ENCODE measurements at regions not wholly inside any gene's neighbourhood (a gene's known extent, or its start where the extent isn't known, plus 50 kb on each side); places are given as distances from the start of the nearest gene placed in this dataset.
A peak's percentile ranks its signal among the peaks of the same experiment; 100 is the strongest.

- no peak for DNase-seq
Measured at GRCh38 chr18:73961804-73962203, 185.8 kb downstream of the FBXO15 start.

GRCh38 chr18:73959352-73959751 is 188.3 kb downstream of the FBXO15 start:
- DNase-seq, result no peak

GRCh38 chr18:73954268-73954667 is 193.4 kb downstream of the FBXO15 start:
- no peak for DNase-seq

DNA sequence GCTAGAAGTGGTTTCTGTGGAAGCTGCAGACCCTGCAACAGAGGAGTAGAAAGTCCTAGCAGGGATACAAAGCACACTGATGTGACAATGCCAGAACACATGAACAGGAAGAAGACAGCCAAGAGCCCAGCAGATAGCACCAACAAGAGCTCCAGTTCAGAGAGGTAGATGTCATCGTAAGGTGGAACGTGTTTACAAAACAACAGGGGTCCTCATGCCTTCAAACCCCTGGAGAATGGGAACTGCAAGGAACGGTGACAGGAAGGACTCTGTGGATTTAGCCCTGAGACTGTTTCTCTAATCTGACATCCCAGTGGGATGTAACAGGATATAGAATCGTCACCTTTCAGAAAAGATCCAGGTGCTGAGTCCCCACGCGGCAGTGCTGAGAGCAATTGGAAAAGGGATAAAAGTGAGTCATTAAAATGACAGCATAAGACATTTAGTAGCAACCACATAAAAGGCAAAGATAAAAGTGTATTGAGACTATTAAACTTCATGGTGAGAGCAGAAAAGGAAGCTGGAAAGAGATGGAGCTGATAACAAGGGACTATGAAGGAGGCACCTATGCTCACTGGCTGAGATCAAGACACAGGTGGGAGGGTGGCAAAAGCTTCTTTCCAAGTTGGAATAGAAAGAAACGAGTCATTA is 195.2 kb downstream of the FBXO15 start:
- DNase-seq, result no peak

- no peak for DNase-seq
Measured at GRCh38 chr18:73950116-73950700, 197.4 kb downstream of the FBXO15 start.

GRCh38 chr18:73948497-73948896 is 199.1 kb downstream of the FBXO15 start:
- DNase-seq, result no peak

GRCh38 chr18:73948084-73948483 is 199.6 kb downstream of the FBXO15 start:
- no peak for DNase-seq

DNA sequence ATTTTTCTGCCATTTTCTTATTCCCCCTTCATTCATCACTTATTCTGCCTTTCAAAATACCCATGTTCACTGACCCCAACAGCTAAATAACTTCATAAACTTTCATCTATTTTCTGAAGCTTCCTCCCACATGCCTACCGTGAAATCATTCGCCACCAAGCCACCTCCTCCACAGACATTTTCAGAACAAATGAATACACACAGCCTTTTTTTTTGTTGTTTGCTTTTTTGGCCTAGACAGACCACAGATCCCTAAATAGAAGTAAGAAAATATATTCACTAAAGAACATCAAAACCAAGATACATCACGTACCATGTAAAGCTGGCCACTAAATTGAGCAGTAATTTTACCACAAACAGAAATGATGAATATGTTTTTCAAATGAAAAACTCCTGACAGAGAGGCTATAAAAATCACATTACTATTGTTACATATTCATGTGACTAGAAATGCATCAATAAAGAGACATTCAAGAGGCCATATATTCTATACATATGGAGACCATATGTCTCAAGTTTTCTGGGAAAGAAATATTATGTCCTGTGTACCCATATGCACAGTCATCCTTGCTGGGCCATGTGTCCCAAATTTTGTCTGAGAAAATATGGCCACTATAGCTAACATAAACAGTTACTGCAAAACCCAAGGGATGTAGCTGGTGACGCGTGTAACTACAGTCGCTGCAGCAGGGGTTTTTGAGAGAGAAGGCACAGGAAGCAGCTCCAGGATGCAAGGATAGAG is 200.3 kb downstream of the FBXO15 start:
- no peak for DNase-seq

DNA sequence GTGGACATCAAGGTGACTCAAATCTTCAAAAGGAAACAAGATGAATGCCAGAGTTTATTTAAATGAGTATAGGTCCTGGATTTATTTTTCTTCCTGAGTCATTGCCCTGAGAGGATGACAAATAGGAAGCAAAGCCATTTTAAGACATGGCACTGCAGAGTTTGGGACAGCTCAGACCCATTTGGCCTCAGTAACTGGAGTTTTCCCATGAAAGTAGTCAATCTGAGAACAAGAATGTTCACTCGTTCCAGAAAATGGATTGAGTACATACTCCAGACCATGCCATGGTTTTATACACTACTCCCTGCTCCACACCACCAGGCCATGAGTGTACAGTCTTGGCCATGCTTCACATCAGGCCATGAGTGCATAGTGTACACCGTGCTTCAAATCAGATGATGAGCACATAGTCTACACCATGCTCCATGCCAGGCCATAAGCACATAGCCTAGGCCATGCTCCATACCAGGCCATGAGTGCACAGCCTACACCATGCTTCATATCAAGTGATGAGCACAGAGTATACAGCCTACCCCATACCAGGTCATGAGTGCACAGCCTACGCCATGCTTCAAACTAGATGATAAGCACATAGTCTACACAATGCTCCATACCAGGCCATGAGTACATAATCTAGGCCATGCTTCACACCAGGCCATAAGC is 202.4 kb downstream of the FBXO15 start:
- no peak for DNase-seq

GRCh38 chr18:73944715-73945114 is 202.9 kb downstream of the FBXO15 start:
- DNase-seq, result no peak

DNA sequence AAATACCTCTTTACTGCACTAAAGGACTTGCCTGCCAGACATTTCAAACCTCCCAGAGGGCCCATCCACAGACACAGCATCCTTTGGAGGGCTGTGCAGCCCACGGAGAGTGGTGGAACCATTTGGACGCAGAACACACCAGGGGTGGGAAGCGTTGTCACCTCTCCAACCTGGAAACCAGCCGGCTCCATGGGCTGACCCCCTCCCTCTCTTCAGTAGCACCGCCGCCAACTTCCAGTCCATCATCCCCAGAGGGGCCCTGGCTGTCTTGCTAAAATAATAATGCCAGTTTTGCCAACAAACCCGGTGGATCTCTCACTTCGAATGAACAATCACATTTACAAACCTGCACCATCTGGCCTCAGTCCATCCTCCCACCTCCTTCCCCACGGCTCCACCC is 203.9 kb downstream of the FBXO15 start:
- no peak for DNase-seq

DNA sequence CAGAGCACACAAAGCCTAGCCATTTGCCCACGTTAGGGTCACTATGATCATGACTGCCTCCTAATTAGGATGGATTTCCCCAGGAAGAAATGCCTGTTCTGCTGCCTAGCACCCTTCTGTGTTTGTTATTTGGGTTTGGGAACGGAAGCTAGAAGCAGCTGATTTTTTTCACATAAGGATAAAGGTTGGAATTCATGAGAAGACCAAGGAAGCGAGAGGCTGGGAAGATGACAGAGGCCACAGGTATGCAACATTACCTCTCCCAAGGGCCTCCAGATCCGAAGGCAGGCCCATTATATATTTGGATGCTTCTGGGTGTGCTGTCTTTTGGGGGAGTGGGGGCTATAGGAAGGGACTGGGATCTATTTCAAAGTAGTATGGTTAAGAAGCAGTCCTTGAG is 204.7 kb downstream of the FBXO15 start:
- DNase-seq, result no peak

GRCh38 chr18:73942081-73942625 is 205.5 kb downstream of the FBXO15 start:
- DNase-seq, result peak; percentile 40

DNA sequence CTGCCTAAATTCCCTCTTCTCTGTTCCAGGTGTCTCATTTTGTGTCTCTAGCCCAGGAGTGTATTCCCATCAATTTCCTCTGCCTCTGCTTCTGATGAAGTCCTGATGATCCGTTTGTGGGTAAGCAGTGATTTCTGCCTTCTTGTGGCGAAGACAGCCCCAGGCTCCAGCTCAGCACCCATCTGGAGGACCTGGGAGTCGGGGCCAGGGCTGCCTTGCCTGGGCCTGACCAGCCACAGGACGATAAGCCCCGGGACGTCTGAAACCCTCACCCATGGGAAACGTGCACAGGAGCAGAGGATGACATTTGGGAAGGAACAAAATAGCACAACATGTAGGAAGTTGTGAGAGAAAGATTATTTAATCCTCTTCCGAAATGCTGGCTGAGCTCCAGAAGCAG is 206.9 kb downstream of the FBXO15 start:
- no peak for DNase-seq

- DNase-seq, result no peak
Measured at GRCh38 chr18:73939391-73939790, 208.2 kb downstream of the FBXO15 start.

- no peak for DNase-seq
Measured at GRCh38 chr18:73933685-73934084, 213.9 kb downstream of the FBXO15 start.

- no peak for DNase-seq
Measured at GRCh38 chr18:73932976-73933375, 214.7 kb downstream of the FBXO15 start.

GRCh38 chr18:73927496-73927895 is 220.1 kb downstream of the FBXO15 start:
- no peak for DNase-seq

DNA sequence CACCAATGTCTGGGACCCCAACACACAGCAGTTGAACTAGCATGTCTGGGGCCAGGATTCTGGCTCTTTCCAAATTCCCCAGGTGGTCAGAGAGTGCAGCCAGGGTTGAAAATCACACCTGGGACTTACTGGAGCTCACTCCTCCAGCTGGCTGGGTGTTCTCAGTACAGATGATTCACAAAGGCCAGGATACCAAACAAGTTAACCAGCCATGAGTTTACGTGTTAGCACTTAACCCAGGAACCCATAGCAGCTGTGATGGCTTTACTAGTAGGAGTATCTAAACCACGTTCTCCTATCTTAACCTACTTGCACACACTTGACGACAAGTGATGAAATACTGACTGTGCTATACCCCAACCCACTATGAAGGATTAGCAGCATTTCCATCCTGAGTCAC is 222.8 kb downstream of the FBXO15 start:
- no peak for DNase-seq

GRCh38 chr18:73924307-73924706 is 223.3 kb downstream of the FBXO15 start:
- no peak for DNase-seq

DNA sequence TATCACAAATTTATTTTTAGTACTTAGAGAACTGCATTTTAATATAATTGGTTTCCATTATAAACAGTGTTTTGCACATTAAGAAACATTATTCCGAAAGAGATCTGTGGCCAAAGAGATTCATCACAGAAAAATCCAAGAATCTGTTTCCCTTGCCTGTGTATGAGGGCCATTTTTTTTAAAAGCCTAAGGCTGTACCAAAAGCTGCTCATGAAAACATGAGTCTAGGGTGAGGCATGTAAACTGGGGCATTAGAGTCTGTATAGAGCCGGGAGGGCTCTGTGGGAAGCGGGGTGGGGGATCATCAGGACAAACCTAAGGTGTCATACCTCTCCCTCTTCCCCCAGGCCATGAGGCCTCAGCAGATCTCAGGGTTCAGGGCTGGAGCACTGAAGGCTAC is 223.8 kb downstream of the FBXO15 start:
- DNase-seq, result no peak

GRCh38 chr18:73920033-73920432 is 227.6 kb downstream of the FBXO15 start:
- DNase-seq, result no peak

DNA sequence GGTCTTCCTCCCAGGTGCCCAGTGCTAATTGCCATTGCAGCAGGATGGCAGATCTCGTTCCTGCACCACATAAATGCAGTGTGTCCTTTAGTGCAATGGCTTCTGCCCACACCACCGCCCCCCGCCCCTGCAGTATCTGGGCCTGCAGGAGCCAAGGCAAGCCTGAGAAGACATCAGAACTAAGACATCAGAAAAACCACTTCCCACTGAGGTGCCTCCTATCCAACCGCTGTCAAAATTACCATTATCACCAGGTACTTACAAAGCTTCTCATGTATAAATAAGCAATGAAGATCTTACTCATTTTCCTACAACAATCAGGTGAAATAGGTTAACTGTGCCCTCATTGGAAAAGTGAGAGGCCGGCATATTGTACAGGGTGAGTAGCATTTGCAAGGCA is 228.8 kb downstream of the FBXO15 start:
- no peak for DNase-seq

- no peak for DNase-seq
Measured at GRCh38 chr18:73917046-73917445, 230.6 kb downstream of the FBXO15 start.
